ENCODE measurements at regions not wholly inside any gene's neighbourhood (a gene's known extent, or its start where the extent isn't known, plus 50 kb on each side); places are given as distances from the start of the nearest gene placed in this dataset.
A peak's percentile ranks its signal among the peaks of the same experiment; 100 is the strongest.

DNA sequence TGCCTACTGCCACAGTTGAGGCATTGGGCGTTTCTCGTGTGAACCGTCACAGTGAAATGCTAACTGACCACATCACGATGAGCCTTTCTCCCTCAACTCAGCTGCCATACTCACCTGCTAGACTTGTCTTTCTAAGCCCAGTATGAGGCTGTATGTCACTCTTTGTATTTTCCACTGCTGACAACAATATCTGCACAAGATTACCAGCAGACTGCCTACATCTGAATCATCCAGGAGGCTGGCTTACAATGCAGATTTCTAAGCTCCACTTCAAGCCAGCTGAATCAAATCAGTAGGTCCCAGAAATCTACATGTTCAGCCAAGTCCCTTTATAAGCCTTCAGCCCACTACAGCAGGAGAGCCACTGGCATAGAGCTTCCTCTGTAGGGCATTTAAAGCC lies 355.0 kb upstream of the DUSP10 start:
- no peak for DNase-seq

DNA sequence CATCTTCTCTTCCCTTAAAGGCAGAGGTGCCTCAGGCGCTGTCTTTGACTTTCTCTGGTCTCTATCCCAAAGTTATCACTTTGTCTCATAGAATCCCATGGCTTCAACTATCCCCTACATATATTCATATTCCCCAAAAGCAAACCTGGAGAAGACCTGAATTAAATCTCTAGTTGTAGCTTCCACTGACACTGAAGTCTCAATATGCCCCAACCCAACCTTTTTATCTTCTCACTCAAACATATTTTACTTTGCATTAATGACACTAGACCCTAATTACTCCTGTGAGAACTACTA lies 354.5 kb upstream of the DUSP10 start:
- DNase-seq = no peak

DNA sequence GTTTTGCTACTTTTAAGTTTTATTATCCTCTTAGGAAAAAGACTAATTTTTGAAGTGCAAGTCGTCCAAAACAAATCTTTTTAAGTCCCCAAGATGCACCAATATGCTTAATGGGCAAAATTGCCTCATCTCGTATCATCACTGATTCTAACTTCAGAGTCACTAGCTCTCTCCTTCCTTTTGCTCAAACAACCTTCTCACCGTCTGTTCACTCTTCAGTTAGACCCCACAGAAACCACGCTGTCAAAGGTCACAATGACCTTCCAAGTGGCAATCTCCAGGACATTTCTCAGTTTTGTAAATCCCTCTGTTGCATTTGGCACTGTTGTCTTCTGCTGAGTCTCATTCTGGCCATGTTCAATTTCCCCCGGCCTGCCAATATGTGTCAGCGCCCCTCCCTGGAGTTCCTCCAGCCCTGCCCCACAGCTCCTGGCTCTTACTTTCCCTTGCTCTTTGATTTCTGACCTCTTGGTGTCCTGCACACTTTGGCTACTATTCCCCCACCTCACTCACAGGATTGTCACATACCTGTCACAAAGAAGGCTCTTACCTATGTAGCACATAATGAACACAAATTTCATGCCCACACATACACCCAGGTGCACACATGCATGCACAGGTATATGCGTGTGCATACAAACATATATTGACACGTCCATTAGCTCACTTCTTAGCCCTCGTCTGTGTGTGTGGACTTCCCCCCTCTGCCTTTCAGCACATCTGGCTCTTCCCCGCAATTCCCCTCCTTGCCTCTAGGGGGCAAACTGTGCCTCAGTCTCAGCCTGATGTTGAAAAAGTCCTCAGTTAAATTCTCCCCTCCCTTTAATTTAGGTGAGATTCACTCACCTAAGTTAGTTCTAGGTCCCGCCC lies 354.0 kb upstream of the DUSP10 start:
- DNase-seq = peak; percentile 40

DNA sequence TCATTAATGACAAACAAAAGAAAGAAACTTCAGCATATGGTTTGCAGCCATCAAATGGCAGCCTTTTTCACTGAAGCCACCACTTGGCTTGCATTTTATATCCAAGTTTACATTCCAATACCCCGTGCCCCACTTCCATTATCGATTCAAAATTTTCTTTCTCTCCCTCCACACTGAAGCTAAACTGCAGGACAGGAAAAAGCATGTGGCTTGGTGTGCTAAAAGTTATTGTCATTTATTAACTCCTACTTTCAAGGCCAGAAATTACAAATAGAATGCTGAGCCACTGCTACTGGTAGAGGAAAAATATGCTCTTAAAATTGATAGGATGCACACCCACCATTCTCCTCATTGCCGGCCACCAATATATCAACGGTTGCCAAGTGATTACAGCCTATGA lies 351.6 kb upstream of the DUSP10 start:
- no peak for DNase-seq

DNA sequence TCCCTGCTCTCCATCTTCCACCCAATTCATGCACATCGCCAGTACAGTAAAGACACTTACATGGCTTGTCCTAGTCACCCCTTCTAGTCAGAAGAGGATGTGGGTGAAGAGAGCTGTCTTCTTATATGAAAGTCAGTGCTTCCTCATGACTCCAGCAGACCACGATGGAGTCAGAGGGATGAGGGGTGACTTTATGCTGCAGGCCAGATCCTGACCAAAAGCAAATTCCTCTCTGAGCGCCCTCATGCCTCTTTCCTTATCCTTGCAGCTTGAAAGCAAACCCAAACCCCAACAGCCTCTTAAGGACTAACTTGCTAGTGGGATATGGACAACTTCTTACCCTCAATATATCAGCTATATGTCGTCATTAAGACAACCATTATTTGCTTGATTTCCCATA lies 348.2 kb upstream of the DUSP10 start:
- no peak for DNase-seq

DNA sequence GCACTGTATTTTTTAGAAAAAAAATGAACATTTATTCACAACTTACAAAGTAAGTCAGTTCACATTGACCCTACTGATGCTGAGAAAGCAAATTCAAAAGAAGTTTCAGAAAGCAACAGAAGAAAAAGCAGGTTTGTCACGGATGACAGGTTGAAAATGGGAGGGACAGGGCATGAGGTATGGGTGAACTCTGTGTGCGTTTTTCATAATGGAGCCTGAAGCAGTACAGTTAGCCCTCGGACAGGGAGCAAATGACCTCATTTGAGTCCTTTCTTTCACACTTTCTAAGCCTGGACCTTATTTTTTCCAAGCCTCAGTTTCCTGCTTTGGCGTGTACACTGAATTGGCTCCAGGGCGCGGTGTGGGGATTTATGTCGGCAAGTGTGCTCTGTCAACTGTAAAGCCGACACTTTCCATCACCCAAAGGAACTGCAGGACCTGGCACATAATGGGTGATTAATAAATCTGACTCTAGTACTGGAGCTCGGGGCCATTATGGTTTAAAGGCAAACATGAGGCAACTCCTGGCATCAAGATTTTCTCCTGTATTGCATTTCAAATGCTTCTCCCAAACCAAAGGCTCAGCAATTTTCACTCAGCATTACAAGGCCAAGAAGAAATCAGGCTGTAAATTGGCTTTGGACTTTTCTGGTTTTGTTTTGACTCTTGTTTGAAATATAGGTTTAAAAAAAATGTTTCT lies 345.5 kb upstream of the DUSP10 start:
- no peak for DNase-seq

DNA sequence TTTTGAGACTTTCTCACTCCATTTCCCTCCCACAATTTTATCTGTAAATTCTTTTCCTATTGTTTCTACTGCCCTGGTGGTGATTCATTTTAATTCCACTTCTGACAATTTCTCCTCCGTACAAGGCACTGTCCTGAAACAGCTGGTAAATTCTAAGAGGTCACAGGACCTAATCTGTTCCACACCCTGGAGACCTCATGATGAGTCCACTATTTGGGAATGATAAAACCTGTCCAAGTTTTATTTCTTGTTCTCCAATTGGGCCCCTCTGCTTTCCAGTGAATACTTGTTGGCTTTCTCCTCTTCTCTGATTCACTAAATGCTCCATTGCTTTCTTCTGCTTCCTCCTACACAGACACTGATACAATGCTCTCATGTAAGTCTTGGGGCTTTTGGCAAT lies 343.1 kb upstream of the DUSP10 start:
- no peak for DNase-seq

DNA sequence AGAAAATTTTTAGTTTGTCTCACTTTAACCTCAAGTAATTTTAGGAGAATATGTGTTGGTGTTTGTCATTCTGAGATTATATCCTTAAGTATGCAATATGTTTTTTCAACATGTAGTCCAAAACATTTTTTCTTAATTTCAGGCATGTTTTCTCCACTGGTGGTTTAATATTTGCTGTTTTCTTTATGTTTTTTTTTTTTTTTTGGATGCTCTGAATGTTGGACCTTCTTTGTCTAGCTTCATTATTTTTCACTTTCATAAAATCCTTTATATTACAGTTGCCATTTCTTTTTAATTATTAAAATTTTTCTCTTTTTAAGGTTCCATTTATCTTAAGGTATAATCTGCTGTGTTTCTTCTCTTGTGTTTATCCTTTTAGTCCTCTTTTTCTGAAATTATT lies 342.2 kb upstream of the DUSP10 start:
- DNase-seq = no peak

DNA sequence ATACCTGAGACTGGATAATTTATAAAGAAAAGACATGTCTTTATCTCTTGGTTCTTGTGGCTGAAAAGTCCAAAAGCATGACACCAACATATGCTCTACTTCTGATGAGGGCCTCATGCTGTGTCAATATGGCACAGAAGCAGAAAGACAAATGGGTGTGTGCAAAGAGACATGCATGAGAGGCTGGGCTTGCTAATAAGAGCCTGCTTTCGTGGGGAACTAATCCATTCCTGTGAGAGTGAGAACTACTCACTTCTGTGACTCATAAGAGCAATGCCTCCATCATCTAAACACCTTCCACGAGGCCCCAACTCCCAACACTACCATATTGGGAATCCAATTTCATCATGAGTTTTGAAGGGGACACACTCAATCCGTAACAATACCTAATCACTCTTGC lies 340.0 kb upstream of the DUSP10 start:
- no peak for DNase-seq

DNA sequence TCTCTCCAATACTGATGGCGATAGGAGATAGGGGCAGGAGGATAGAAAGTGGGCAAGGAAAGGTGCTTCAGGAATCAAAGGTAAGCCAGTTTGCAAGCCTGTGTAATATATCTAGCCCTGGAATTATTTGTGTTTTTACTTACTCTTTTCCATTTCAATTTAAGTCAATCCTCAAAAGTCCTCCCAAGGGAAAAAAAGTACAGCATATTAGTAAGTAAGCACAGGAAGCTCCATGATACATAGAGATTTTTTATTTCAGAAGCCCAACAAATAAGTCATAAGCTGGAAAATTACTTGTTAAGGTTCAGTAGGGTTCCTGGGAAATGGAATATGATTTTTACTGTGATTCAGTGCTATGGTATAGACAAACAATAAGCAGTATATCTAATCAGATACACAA lies 337.7 kb upstream of the DUSP10 start:
- no peak for DNase-seq

DNA sequence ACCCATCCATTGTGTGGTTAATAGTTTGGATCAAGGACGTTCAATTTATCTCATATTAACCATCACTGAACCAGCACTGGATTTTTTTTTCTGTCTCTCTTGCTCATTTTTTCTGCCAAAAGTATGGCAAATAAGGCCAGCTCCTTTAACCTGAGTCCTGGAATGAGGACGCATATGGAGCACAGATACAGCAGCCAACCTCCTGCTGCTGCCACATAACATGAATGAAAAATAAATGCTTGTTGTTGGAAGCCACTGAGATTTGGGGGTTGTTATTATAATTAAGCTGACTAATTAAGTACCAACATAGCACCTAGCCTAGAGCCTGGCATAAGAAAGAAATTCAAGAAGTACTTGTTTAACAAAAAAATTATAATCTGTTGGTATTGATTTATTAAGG lies 335.3 kb upstream of the DUSP10 start:
- DNase-seq = no peak

DNA sequence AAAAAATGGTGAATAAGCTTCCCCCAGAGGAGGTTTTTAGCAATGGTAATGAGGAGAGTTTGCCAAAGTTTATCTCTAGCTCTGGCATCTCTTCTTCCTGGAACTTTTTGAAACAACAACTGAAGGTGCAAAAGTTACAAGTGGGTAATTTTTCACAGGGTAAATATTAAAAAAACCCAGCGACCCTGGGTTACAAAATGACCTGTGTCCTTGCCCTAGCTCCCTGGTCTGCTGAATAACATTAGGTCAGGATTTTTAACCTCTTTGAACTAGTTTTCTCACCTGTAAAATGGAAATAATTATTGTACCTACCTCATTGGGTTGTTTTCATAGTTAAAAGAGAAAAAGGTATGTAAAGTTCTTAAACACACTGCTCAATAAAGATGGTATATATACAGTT lies 332.4 kb upstream of the DUSP10 start:
- DNase-seq = no peak

DNA sequence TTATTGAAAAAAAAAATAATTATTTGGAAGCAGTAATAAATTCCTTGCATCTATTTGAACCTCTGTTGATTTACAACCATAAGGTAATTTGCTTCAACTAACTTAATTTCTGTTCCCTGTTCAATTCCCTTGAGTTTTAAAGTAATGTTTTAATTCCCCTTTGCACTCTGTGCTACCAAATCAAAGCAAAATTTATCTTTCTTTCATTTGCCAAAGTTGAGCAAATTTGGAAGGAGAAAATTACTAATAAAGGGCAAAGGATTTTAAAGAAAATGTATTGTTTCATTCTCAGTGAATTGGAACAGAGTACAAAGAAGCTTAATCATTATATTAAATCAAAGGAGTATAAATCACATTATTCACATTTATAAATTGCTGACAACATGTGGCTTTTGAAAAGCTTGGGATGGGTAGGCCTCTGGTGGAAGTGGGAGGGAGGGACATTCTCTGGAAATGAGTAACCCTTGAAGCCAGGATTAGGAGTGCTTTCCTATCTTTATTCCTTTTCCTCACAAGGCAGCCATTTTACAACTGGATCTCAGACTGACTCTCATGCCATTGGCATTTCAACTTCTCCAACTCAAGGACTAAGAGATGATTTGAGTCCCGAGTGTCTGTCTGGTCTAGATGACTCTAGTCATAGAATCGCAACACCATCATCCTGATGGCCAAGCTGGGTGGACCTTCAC lies 331.6 kb upstream of the DUSP10 start:
- DNase-seq = no peak

DNA sequence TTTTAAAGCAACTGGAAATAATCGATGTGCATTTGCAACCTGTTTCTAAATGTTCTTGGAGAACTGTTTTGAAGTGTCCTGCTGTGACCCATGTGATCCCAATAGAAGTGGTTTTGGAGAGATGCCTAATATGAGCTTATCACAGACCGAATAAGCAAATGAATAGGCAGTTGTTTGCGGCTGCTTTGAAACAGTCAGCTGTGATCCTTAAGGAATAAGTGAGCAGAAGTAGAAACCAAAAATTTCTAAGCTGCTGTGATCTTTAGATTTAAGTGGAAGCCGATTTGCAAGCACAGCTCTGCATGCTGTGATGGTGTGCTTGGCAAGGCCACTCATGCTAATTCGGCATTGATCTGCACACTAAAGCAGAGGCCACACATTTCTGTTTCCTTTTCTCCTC lies 329.5 kb upstream of the DUSP10 start:
- no peak for DNase-seq

DNA sequence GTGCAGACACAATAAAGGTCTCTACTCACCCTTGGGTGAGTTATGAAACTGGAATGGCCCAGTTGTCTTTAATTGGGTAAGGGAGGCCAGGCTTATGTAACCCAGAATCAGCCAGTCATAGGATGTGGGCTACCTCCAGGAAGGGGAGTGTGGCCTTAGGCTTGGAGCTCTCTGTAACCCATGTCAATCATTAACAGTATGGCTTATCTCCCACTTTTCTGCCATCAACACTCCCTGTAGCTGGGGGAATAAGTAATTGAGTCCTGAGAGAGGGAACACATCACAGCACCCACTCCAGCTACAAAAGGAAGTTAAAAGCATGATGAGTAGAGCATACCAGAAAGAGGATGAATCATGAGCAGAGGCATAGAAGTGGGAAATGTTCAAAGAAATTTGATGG lies 327.0 kb upstream of the DUSP10 start:
- DNase-seq = no peak

DNA sequence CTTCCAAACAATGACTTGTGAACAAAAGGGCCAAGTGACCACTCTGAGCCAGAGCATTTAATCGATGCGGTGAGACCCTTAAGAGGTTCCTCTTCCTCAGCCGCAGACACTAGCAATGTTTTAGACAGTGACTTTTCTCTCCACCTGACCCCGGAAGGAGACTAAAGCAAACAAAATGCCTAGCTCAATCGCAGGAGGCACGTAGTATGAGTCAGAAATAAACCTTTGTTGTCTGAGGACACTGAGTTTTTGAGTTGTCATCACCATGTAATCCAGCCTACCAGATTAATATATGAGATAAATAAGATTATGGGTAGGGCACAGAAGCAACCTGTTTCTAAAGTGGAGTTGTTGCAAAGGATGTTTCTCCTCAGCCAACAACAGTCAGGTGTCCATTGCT lies 326.2 kb upstream of the DUSP10 start:
- no peak for DNase-seq

DNA sequence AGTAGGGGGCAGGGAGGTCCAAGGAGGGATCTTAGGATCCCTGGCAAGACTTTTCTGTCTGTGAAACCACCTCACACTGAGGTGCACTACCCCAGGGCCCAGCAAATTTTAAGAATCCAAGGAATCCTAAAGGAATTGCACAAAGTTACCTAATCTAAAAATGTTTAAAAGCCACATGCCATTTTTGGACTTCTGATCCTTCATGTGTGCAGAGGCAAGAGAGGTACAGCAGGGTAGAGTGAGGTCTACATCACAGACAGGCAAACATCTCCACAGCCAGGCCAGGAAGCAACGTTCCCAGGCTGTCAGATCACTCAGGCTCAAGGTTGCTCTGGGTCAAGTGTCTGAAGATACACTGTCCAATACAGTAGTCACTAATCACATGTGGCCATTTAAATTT lies 324.6 kb upstream of the DUSP10 start:
- DNase-seq = no peak

DNA sequence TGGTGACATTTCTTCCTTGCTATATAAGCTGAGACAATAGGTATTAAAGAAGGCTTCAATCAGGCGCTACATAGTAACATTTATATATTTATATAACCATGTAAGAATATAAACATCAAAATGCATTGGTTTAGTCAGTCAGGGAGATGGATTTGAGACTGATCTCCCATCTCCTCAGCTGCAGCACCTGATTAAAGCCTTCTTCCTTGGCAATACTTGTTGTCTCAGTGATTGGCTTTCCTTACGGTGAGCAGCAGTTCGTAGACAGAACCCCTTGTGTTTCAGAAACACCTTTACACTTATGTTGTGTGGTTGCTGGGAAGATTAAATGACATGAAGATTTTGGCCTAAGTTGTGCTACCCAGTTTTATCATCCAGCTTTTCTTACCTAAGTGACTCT lies 323.3 kb upstream of the DUSP10 start:
- DNase-seq = no peak

DNA sequence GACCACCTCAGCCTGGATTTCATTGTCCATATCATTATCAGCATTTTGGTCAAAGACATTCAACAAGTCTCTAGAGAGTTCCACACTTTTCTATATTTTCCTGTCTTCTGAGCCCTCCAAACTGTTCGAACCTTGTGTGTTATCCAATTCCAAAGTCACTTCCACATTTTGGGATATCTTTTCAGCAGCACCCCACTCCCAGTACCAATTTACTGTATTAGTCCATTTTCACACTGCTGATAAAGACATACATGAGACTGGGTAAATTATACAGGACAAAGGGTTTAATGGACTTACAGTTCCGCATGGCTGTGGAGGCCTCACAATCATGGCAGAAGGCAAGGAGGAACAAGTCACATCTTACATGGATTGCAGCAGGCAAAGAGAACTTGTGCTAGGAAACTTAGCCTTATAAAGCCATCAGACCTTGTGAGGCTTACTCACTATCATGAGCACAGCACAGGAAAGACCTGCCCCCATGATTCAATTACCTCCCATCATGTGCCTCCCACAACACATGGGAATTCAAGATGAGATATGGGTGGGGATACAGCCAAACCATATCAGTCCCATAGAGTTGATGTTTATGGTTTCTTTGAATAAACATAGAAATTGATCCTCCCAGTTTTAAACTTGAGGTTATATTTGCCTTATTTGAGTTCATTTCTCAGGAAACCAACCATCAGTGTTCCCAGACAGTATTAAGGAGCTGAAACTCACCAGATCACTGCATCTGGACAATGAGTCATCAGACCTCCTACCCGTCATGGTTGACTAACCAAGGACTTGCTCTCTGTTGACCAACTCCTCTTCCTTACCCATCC lies 322.7 kb upstream of the DUSP10 start:
- no peak for DNase-seq

DNA sequence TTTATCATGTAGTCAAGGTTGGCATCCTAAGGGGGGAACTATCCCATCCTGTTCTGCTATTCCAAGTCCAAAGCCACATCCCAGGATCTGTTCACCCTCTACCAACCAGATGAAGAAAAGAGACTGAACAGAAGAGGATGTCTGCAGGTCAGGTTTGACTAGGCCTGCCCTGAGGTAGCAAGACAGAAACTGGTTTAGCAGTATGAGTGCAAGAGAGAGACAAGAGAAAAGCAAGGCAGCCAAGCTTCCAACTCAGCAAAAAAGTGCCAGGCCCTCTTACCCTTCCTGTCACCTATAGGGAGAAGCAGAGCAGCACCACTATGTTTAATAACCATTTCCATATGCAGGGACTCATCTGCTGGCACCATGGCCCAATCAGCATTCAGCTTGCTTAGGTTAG lies 320.8 kb upstream of the DUSP10 start:
- no peak for DNase-seq

DNA sequence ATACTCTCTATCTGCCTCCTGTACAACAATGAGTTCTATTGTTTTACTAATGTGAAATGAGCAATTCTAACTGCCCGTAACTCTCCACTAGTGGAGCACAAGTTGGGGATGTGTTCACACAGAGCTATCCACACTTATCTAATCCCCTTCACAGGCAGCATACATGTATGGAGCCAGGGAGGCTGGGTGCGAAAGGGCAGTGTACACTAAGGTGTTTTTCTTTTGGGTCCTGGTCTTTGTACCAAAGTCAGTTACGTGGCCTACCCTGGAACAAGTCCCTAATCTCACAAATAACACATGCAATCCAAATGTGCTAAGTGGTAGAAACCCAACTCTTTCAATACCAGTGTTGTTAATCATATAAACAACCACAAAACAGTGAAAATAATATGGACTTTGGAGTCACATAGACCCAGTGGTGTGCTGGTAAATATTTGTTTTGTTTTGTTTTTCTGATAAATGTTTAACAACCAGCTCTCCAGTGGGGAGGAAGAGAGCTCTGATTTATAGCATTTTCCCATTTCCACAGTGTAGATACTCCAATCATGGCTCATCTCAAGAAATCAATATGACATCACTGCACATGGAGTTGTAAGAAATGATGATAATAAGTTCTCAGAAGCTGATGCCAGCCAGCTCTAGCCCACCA lies 319.9 kb upstream of the DUSP10 start:
- DNase-seq = no peak

DNA sequence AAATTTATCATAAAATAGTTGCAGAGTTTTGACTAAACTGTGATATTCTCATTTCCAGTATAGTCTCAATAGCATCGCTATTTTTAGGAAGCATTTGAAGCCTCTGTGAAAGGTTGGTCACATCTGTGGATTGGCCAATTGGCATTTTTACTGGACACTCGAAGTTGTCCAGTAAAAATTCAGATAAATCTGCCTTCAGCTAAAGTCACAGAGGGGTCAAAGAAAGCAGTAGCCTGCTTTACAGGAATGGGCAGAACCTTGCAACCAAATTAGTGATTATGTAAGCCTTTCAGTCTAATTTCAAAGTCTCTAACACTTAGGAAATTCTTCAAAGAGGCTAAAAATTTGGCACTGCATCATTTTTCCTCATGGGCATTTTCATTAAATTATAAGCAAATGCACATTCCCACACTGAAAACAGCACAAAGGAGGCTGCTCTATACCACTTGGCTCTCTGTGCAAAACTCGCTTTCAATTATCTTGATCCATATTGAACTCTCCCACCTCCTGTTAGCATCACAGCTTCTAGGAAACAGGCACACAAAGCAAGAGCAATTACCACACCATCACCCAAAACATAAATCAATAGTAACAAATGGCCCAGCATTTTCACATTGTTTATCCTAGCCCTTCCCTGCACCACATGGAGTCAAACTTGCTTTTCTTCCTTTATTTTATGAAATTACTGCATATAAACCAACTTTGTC lies 318.5 kb upstream of the DUSP10 start:
- DNase-seq = no peak

All from activated CD4-positive, alpha-beta T cell treated with anti-CD3 and anti-CD28 coated beads for 1 hour (primary cell).